ENCODE measurements at regions not wholly inside any gene's neighbourhood (a gene's known extent, or its start where the extent isn't known, plus 50 kb on each side); places are given as distances from the start of the nearest gene placed in this dataset.

DNA sequence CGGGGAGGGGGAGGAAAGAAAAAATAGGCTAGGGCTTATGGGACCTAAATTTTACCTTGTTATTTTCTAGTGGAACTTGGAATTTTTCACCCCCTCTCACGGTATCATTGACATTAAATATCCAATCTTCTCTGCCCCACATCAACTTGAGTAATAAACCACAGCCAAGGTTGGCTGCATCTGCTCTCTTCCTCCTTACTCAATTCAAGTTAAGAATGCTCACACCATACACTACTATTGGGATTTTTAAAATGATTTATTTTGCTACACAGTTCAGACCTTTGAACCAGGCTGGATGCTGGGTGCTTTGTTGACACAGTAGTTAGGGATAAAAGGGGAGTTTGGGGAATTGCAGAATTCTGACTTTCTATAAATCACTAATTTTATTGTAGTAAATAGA, 78.2 kb upstream of the DHX15 start:
- no peak for FAIRE-seq

DNA sequence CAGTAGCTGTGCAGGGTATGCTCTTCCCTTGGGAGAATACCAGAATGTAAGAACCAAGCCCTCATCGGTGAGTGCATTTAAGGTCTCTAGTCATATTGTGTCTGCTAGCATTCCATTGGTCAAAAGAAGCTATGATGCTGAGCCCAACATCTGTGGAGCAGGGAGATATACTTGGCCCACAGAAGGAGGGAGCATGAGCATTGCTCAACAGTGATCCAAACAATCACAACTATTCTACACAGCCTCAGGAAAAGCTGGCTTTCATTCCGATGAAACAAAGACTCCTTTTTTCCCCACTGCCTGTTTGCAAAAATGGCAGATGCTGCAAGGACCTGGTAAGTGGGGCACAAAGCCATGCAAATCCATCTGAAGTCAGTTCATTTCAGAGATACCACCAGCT, 80.6 kb upstream of the DHX15 start:
- DNase-seq: no peak
- no peak overlapping the region for H3K4me3 ChIP-seq (ENCODE audit: low read depth in 1 of 3, low read length in 3 of 3)
- H3K9me3 ChIP-seq (ENCODE audit: control insufficient read depth in 2 of 2, insufficient read depth in 1 of 2, low read depth in 1 of 2, low read length in 1 of 2): no peaks in the 10 kb centered on the region
- WGBS, 3 donors: 73 to 86% (median 82%) methylated on average over 2 of the region's 2 CpGs
- no peak for FAIRE-seq
- H3K36me3 ChIP-seq (ENCODE audit: control insufficient read depth in 3 of 3, insufficient read depth in 2 of 3, low read depth in 1 of 3, low read length in 3 of 3): no peaks in the 10 kb centered on the region
- peaks cover 0 to 2% (median 0%) of the 10 kb centered on the region in 3 donors for H3K4me1 ChIP-seq (ENCODE audit: control insufficient read depth in 3 of 3, insufficient read depth in 2 of 3, low read depth in 1 of 3, low read length in 2 of 3)
- peaks cover 0 to 6% (median 0%) of the 10 kb centered on the region in 3 donors for H3K27me3 ChIP-seq (ENCODE audit: control insufficient read depth in 3 of 3, insufficient read depth in 3 of 3, low read length in 3 of 3)
- H3K27ac ChIP-seq (ENCODE audit: low read depth in 1 of 3, low read length in 2 of 3): no peak overlapping the region

More for the DNA sequence above, 78.2 kb upstream of the DHX15 start:
- Histone ChIP-seq H3K36me3 (ENCODE audit: control insufficient read depth in 3 of 3, insufficient read depth in 2 of 3, low read depth in 1 of 3, low read length in 3 of 3) (no peaks in the 10 kb centered on the region), H3K4me1 (ENCODE audit: control insufficient read depth in 3 of 3, insufficient read depth in 2 of 3, low read depth in 1 of 3, low read length in 2 of 3) (peaks cover 0 to 2% (median 0%) of the 10 kb centered on the region in 3 donors), H3K27me3 (ENCODE audit: control insufficient read depth in 3 of 3, insufficient read depth in 3 of 3, low read length in 3 of 3) (peaks cover 0 to 6% (median 0%) of the 10 kb centered on the region in 3 donors), H3K9me3 (ENCODE audit: control insufficient read depth in 2 of 2, insufficient read depth in 1 of 2, low read depth in 1 of 2, low read length in 1 of 2) (no peaks in the 10 kb centered on the region), H3K27ac (ENCODE audit: low read depth in 1 of 3, low read length in 2 of 3) (no peak overlapping the region), H3K4me3 (ENCODE audit: low read depth in 1 of 3, low read length in 3 of 3) (no peak overlapping the region)
- DNase-seq: no peak
- 60 to 72% (median 67%) methylated on average over 2 of the region's 2 CpGs for WGBS, 3 donors

DNA sequence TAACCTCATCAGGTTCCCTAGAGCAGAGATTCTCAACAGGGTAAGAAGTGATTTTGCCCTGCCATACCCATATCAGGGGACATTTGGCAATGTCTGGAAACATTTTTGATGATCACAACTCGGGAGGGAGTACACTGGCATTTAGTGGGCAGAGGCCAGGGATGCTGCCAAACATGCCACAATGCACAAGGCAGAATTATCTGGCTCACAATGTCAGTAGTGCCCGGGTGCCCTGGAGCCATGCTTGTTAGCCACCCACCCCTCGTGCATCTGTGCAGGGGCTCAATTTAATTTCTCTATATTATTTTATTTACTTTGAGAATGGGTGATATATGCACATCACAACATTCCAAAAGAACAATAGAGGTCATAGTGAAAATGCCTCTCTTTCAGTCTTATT, 82.0 kb upstream of the DHX15 start:
- H3K4me3 ChIP-seq (ENCODE audit: low read depth in 1 of 3, low read length in 3 of 3): no peak overlapping the region
- no peaks in the 10 kb centered on the region for H3K36me3 ChIP-seq (ENCODE audit: control insufficient read depth in 3 of 3, insufficient read depth in 2 of 3, low read depth in 1 of 3, low read length in 3 of 3)
- H3K9me3 ChIP-seq (ENCODE audit: control insufficient read depth in 2 of 2, insufficient read depth in 1 of 2, low read depth in 1 of 2, low read length in 1 of 2): no peaks in the 10 kb centered on the region
- H3K4me1 ChIP-seq (ENCODE audit: control insufficient read depth in 3 of 3, insufficient read depth in 2 of 3, low read depth in 1 of 3, low read length in 2 of 3): peaks cover 0 to 2% (median 0%) of the 10 kb centered on the region in 3 donors
- 82 to 87% (median 82%) methylated on average over 3 of the region's 3 CpGs for WGBS, 3 donors
- FAIRE-seq: no peak
- peaks cover 0 to 6% (median 0%) of the 10 kb centered on the region in 3 donors for H3K27me3 ChIP-seq (ENCODE audit: control insufficient read depth in 3 of 3, insufficient read depth in 3 of 3, low read length in 3 of 3)
- no peak overlapping the region for H3K27ac ChIP-seq (ENCODE audit: low read depth in 1 of 3, low read length in 2 of 3)
- DNase-seq: no peak

DNA sequence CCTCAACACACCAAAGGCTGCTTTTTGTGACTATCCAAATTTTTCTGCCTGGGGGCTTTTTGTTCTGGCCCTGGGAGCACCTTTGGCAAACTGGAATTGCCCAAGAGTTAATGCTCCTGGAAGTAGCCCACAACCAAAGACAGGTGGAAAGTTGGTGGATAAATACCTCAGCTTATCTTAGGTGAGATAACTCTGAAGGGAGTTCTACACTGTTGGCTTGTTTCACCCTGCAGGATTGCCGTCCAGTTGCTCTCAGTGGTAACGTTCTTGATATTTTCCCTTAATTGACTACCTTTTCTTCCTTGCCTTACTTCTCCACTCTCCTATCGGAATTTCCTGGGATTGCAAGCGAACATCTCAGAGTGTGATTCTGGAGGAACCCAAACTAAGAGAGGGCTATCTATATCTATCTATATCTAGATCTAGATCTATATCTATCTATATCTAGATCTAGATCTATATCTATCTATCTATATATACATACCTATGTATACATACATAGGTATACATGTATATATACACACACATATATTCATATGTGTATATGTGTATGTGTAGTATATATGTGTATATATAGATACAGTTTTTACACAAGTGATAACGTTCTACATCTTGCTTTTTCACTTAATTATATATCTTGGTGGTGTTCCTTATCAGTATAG, 82.6 kb upstream of the DHX15 start:
- 58 to 80% (median 68%) methylated on average over 5 of the region's 5 CpGs for WGBS, 3 donors
- Histone ChIP-seq H3K36me3 (ENCODE audit: control insufficient read depth in 3 of 3, insufficient read depth in 2 of 3, low read depth in 1 of 3, low read length in 3 of 3) (no peaks in the 10 kb centered on the region), H3K27ac (ENCODE audit: low read depth in 1 of 3, low read length in 2 of 3) (no peak overlapping the region), H3K9me3 (ENCODE audit: control insufficient read depth in 2 of 2, insufficient read depth in 1 of 2, low read depth in 1 of 2, low read length in 1 of 2) (no peaks in the 10 kb centered on the region), H3K27me3 (ENCODE audit: control insufficient read depth in 3 of 3, insufficient read depth in 3 of 3, low read length in 3 of 3) (peaks cover 0 to 6% (median 0%) of the 10 kb centered on the region in 3 donors), H3K4me1 (ENCODE audit: control insufficient read depth in 3 of 3, insufficient read depth in 2 of 3, low read depth in 1 of 3, low read length in 2 of 3) (peaks cover 0 to 2% (median 0%) of the 10 kb centered on the region in 3 donors), H3K4me3 (ENCODE audit: low read depth in 1 of 3, low read length in 3 of 3) (no peak overlapping the region)
- FAIRE-seq (no peak), DNase-seq (no peak)

DNA sequence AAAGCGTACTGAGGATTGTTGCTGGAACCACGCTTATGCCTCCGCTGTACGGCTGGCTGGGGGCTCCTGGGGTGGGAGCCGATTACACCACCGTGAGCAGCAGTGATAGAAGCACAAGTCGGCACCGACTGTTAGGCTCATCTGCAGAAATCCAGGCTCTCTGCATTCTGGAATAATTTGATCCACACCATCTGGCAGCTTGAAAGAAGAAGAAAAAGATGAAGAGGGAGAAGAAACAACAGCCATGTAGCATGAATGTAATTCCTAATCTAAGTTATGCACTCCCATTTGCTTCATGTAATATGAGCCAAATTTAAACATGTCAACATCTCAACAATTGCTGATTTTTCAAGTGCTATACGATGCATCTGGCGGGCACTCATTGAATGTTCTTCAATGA, 84.6 kb upstream of the DHX15 start:
- peaks cover 0 to 6% (median 0%) of the 10 kb centered on the region in 3 donors for H3K27me3 ChIP-seq (ENCODE audit: control insufficient read depth in 3 of 3, insufficient read depth in 3 of 3, low read length in 3 of 3)
- H3K27ac ChIP-seq (ENCODE audit: low read depth in 1 of 3, low read length in 2 of 3): no peak overlapping the region
- H3K4me1 ChIP-seq (ENCODE audit: control insufficient read depth in 3 of 3, insufficient read depth in 2 of 3, low read depth in 1 of 3, low read length in 2 of 3): no peaks in the 10 kb centered on the region
- DNase-seq: no peak
- no peaks in the 10 kb centered on the region for H3K36me3 ChIP-seq (ENCODE audit: control insufficient read depth in 3 of 3, insufficient read depth in 2 of 3, low read depth in 1 of 3, low read length in 3 of 3)
- FAIRE-seq: no peak
- 72 to 90% (median 90%) methylated on average over 10 of the region's 10 CpGs for WGBS, 3 donors
- H3K9me3 ChIP-seq (ENCODE audit: control insufficient read depth in 2 of 2, insufficient read depth in 1 of 2, low read depth in 1 of 2, low read length in 1 of 2): no peaks in the 10 kb centered on the region
- H3K4me3 ChIP-seq (ENCODE audit: low read depth in 1 of 3, low read length in 3 of 3): no peak overlapping the region

DNA sequence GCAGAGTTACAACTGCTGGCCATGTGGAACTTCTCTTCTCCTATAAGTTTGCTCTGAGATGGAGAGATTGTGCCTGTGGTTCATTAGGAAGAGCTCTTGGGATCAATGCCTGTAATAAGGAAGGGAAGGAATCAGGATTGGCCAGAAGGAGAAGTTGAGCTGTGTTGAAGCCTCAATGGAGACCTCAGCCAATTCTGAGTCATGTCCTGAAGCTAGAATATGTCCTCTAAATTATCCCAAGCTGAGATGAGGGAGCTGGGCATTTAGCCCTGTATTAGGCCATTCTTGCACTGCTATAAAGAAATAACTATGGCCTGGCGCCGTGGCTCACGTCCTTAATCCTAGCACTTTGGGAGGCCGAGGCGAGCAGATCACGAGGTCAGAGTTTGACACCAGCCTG, 85.4 kb upstream of the DHX15 start:
- Histone ChIP-seq H3K4me1 (ENCODE audit: control insufficient read depth in 3 of 3, insufficient read depth in 2 of 3, low read depth in 1 of 3, low read length in 2 of 3) (no peaks in the 10 kb centered on the region), H3K4me3 (ENCODE audit: low read depth in 1 of 3, low read length in 3 of 3) (no peak overlapping the region), H3K36me3 (ENCODE audit: control insufficient read depth in 3 of 3, insufficient read depth in 2 of 3, low read depth in 1 of 3, low read length in 3 of 3) (no peaks in the 10 kb centered on the region), H3K27me3 (ENCODE audit: control insufficient read depth in 3 of 3, insufficient read depth in 3 of 3, low read length in 3 of 3) (peaks cover 0 to 5% (median 0%) of the 10 kb centered on the region in 3 donors), H3K9me3 (ENCODE audit: control insufficient read depth in 2 of 2, insufficient read depth in 1 of 2, low read depth in 1 of 2, low read length in 1 of 2) (no peaks in the 10 kb centered on the region), H3K27ac (ENCODE audit: low read depth in 1 of 3, low read length in 2 of 3) (no peak overlapping the region)
- DNase-seq (no peak), FAIRE-seq (no peak)
- WGBS, 3 donors: 78 to 95% (median 94%) methylated on average over 6 of the region's 6 CpGs

DNA sequence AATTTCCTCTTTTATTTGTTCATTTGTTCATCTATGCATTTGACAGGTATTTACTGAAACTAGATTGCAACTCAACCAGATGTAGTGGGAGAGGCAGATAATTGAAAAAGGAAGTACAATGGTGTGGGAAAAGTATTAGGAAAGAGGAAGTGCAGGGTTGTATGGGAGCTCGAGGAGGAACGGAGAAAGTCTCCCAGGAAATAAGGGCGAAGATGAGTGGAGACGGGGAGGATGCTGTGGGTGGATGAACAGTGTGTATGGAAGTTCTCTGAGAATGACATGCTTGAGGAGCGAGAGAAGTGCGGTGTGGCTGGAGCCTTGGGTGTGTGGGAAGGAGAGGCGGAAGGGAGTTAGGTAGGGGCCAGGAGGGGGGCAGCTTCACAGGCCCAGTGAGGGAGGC, 87.5 kb upstream of the DHX15 start:
- no peaks in the 10 kb centered on the region for H3K4me1 ChIP-seq (ENCODE audit: control insufficient read depth in 3 of 3, insufficient read depth in 2 of 3, low read depth in 1 of 3, low read length in 2 of 3)
- H3K36me3 ChIP-seq (ENCODE audit: control insufficient read depth in 3 of 3, insufficient read depth in 2 of 3, low read depth in 1 of 3, low read length in 3 of 3): no peaks in the 10 kb centered on the region
- no peak overlapping the region for H3K27ac ChIP-seq (ENCODE audit: low read depth in 1 of 3, low read length in 2 of 3)
- H3K9me3 ChIP-seq (ENCODE audit: control insufficient read depth in 2 of 2, insufficient read depth in 1 of 2, low read depth in 1 of 2, low read length in 1 of 2): peaks cover 0 to 7% of the 10 kb centered on the region in 2 donors
- H3K4me3 ChIP-seq (ENCODE audit: low read depth in 1 of 3, low read length in 3 of 3): no peak overlapping the region
- WGBS, 3 donors: 76 to 88% (median 86%) methylated on average over 7 of the region's 7 CpGs
- DNase-seq: no peak
- H3K27me3 ChIP-seq (ENCODE audit: control insufficient read depth in 3 of 3, insufficient read depth in 3 of 3, low read length in 3 of 3): no peaks in the 10 kb centered on the region
- FAIRE-seq: no peak

DNA sequence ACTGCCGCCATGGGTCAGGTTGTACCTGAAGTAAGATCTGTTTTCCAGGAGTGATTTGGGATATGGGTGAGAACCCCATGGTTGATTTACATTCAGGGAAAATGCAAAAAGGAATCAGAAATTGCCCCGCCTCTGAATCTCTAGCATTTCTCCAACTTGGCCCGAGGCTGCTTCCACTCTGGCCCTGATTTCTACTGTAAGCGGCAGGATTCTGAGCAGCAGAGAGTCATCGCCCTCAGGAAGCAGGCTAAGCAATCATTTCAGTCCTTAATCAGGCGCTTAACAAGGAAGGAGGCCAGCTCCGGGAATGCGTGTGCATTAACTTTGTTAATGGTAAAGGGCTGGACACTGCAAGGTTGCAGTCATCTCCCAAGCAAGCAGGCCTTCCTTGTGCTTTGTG, 88.5 kb upstream of the DHX15 start:
- Histone ChIP-seq H3K4me3 (ENCODE audit: low read depth in 1 of 3, low read length in 3 of 3) (no peak overlapping the region), H3K27ac (ENCODE audit: low read depth in 1 of 3, low read length in 2 of 3) (no peak overlapping the region), H3K36me3 (ENCODE audit: control insufficient read depth in 3 of 3, insufficient read depth in 2 of 3, low read depth in 1 of 3, low read length in 3 of 3) (no peaks in the 10 kb centered on the region), H3K9me3 (ENCODE audit: control insufficient read depth in 2 of 2, insufficient read depth in 1 of 2, low read depth in 1 of 2, low read length in 1 of 2) (peaks cover 0 to 7% of the 10 kb centered on the region in 2 donors), H3K4me1 (ENCODE audit: control insufficient read depth in 3 of 3, insufficient read depth in 2 of 3, low read depth in 1 of 3, low read length in 2 of 3) (no peaks in the 10 kb centered on the region), H3K27me3 (ENCODE audit: control insufficient read depth in 3 of 3, insufficient read depth in 3 of 3, low read length in 3 of 3) (no peaks in the 10 kb centered on the region)
- FAIRE-seq (no peak), DNase-seq (no peak)
- WGBS, 3 donors: 85 to 93% (median 90%) methylated on average over 8 of the region's 8 CpGs

DNA sequence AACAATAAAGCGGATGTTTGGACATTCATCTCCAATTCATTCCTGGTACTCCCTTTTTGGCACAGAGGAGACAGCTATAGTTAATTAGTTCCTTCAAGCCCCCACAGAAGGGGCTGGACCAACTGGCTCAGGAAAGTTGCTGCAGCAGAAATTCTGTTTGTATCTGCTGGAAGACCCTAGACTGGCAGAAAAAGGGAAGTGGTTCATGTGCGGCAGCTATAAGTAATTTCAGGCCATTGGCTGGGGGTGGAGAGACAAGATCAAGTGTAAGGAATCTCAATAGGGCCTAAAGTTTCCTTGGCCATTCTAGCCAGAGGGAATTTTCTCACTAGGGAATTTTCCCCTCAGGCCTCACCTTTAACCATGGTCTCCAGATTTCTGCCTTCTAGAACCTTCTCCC, 89.9 kb upstream of the DHX15 start:
- Histone ChIP-seq H3K4me3 (ENCODE audit: low read depth in 1 of 3, low read length in 3 of 3) (no peak overlapping the region), H3K36me3 (ENCODE audit: control insufficient read depth in 3 of 3, insufficient read depth in 2 of 3, low read depth in 1 of 3, low read length in 3 of 3) (no peaks in the 10 kb centered on the region), H3K27me3 (ENCODE audit: control insufficient read depth in 3 of 3, insufficient read depth in 3 of 3, low read length in 3 of 3) (no peaks in the 10 kb centered on the region), H3K9me3 (ENCODE audit: control insufficient read depth in 2 of 2, insufficient read depth in 1 of 2, low read depth in 1 of 2, low read length in 1 of 2) (peaks cover 0 to 7% of the 10 kb centered on the region in 2 donors), H3K27ac (ENCODE audit: low read depth in 1 of 3, low read length in 2 of 3) (no peak overlapping the region), H3K4me1 (ENCODE audit: control insufficient read depth in 3 of 3, insufficient read depth in 2 of 3, low read depth in 1 of 3, low read length in 2 of 3) (no peaks in the 10 kb centered on the region)
- FAIRE-seq (no peak), DNase-seq (no peak)
- 87 to 89% (median 87%) methylated on average over 2 of the region's 2 CpGs for whole genome bisulfite sequencing, 3 donors

All from small intestine (tissue), 7 donors.